A673 (cell line): ENCODE measurements at regions not wholly inside any gene's neighbourhood (a gene's known extent, or its start where the extent isn't known, plus 50 kb on each side); places are given as distances from the start of the nearest gene placed in this dataset.

Experiments
- EZH2 ChIP-seq: fragments of 200-600 bp; sonication (generic); IDR thresholded peaks from 2 replicates; pipeline ENCODE4 v1.6.1; 2017; ENCODE audit warnings: borderline replicate concordance, low read depth, mild to moderate bottlenecking, mixed read lengths, antibody characterized with exemption, low read length; ENCODE audit not compliant: poor library complexity, severe bottlenecking
- TF ChIP-seq, protein P1 (sequence below): fragments of 300-800, 200-600 bp; sonication (generic); conservative IDR thresholded peaks from 2 replicates; pipeline ENCODE4 v1.5.1; 2017; ENCODE audit warnings: low read depth, mild to moderate bottlenecking, antibody characterized with exemption, low read length, moderate library complexity, mixed read lengths

DNA sequence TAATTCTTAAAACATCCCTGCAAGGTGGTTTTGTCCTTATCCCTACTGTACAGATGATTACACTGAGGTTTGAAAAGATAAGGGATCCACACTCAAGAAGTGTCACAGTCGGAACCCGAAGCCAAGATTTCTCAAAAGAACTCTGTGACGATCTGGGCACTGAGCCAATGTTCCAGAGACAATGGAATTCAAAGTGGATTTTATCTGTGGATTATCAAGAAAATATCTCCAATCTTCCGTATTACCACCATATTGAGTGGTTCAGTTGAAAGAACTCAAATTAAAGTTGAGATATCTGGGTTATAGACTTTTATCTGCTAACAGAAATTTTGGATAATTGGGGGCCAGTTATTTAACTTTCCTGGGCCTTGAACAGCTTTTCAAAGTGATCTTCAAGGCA is 100.0 kb upstream of the GRAMD1B start:
- TF ChIP-seq, protein P1, sequence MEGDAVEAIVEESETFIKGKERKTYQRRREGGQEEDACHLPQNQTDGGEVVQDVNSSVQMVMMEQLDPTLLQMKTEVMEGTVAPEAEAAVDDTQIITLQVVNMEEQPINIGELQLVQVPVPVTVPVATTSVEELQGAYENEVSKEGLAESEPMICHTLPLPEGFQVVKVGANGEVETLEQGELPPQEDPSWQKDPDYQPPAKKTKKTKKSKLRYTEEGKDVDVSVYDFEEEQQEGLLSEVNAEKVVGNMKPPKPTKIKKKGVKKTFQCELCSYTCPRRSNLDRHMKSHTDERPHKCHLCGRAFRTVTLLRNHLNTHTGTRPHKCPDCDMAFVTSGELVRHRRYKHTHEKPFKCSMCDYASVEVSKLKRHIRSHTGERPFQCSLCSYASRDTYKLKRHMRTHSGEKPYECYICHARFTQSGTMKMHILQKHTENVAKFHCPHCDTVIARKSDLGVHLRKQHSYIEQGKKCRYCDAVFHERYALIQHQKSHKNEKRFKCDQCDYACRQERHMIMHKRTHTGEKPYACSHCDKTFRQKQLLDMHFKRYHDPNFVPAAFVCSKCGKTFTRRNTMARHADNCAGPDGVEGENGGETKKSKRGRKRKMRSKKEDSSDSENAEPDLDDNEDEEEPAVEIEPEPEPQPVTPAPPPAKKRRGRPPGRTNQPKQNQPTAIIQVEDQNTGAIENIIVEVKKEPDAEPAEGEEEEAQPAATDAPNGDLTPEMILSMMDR = no peak
- TF ChIP-seq EZH2 = no peak
